Smooth muscle cell (in vitro differentiated cells): ENCODE measurements at regions not wholly inside any gene's neighbourhood (a gene's known extent, or its start where the extent isn't known, plus 50 kb on each side); places are given as distances from the start of the nearest gene placed in this dataset.

ENCODE experiments used
- DNase-seq: peaks from one replicate; lab custom pipeline; 2025; ENCODE audit not compliant: unreplicated experiment; lab: John Stamatoyannopoulos, UW
- H2AFZ ChIP-seq: fragments of 200-600 bp; sonication (generic); 2 replicates; pipeline ENCODE4 v1.6.0; 2016; ENCODE audit warnings: antibody characterized with exemption, low read depth, mild to moderate bottlenecking
- H3F3A ChIP-seq: fragments of 200-600 bp; sonication (generic); 2 replicates; pipeline ENCODE4 v1.6.0; 2017; ENCODE audit warnings: antibody characterized with exemption, low read depth
- H3K27ac ChIP-seq: fragments of 200-600 bp; sonication (generic); 2 replicates; pipeline ENCODE4 v1.5.1; 2016; ENCODE audit warnings: low read depth, mild to moderate bottlenecking
- H3K27me3 ChIP-seq: fragments of 200-600 bp; sonication (generic); 2 replicates; pipeline ENCODE4 v1.6.1; 2016; ENCODE audit warnings: low read depth, mild to moderate bottlenecking
- H3K36me3 ChIP-seq: fragments of 200-600 bp; sonication (generic); 2 replicates; pipeline ENCODE4 v1.5.1; 2016; ENCODE audit warnings: low read depth
- H3K4me1 ChIP-seq: fragments of 200-600 bp; sonication (generic); 2 replicates; pipeline ENCODE4 v1.5.1; 2016; ENCODE audit warnings: low read depth
- H3K4me2 ChIP-seq: fragments of 200-600 bp; sonication (generic); 2 replicates; pipeline ENCODE4 v1.6.0; 2016; ENCODE audit warnings: mild to moderate bottlenecking
- H3K4me3 ChIP-seq: fragments of 200-600 bp; sonication (generic); 2 replicates; pipeline ENCODE4 v1.5.1; 2016; ENCODE audit warnings: mild to moderate bottlenecking
- H3K79me2 ChIP-seq: fragments of 200-600 bp; sonication (generic); 2 replicates; pipeline ENCODE4 v1.6.0; 2016; ENCODE audit warnings: low read depth, mild to moderate bottlenecking
- H3K9ac ChIP-seq: fragments of 200-600 bp; sonication (generic); 2 replicates; pipeline ENCODE4 v1.6.0; 2016; ENCODE audit warnings: low read depth
- H3K9me3 ChIP-seq: fragments of 200-600 bp; sonication (generic); replicated peaks from 2 replicates; pipeline ENCODE4 v1.5.1; 2016; ENCODE audit warnings: low read depth
- H4K20me1 ChIP-seq: fragments of 200-600 bp; sonication (generic); 2 replicates; pipeline ENCODE4 v1.6.0; 2016; ENCODE audit warnings: low read depth
- CTCF ChIP-seq: fragments of 200-600 bp; sonication (generic); IDR thresholded peaks from 2 replicates; pipeline ENCODE4 v1.5.1; 2017; ENCODE audit warnings: borderline replicate concordance, mild to moderate bottlenecking, antibody characterized with exemption; ENCODE audit not compliant: insufficient read depth, poor library complexity, severe bottlenecking
- WGBS: methylation state at CpG from one replicate; pipeline ENCODE4 v1.1.7; 2016; ENCODE audit warnings: low lambda C conversion rate; 5-methylcytosine and 5-hydroxymethylcytosine counted together

DNA sequence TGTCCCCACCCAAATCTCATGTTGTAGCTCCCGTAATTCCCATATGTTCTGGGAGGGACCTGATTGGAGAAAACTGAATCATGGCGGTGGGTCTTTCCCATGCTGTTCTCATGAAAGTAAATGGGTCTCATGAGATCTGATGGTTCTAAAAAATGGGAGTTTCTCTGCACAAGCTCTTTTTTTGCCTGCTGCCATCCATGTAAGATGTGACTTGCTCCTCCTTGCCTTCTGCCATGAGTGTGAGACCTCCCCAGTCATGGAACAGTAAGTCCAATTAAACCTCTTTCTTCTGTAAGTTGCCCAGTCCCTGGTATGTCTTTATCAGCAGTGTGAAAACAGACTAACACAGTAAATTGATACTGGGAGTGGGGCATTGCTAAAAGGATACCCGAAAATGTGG lies 1218.4 kb upstream of the CITED2 start:
- H3K4me2 ChIP-seq = no peak overlapping the region
- H3K9ac ChIP-seq = no peak overlapping the region
- no peak for TF ChIP-seq CTCF
- H4K20me1 ChIP-seq = no peaks in the 10 kb centered on the region
- no peaks in the 10 kb centered on the region for H3K36me3 ChIP-seq
- H3K9me3 ChIP-seq = no peaks in the 10 kb centered on the region
- H2AFZ ChIP-seq = no peak overlapping the region
- no peak overlapping the region for H3K4me3 ChIP-seq
- H3K27ac ChIP-seq = no peak overlapping the region
- H3K79me2 ChIP-seq = no peaks in the 10 kb centered on the region
- DNase-seq = no peak
- no peaks in the 10 kb centered on the region for H3F3A ChIP-seq
- no peaks in the 10 kb centered on the region for H3K27me3 ChIP-seq
- 92% methylated on average over 3 of the region's 3 CpGs for WGBS
- H3K4me1 ChIP-seq = no peaks in the 10 kb centered on the region

- no peak overlapping the region for H3K4me2 ChIP-seq
- no peaks in the 10 kb centered on the region for H3F3A ChIP-seq
- H3K4me3 ChIP-seq = no peak overlapping the region
- no peak overlapping the region for H3K27ac ChIP-seq
- no peaks in the 10 kb centered on the region for H3K79me2 ChIP-seq
- no peaks in the 10 kb centered on the region for H3K4me1 ChIP-seq
- no peaks in the 10 kb centered on the region for H4K20me1 ChIP-seq
- no peak overlapping the region for H2AFZ ChIP-seq
- no peak for TF ChIP-seq CTCF
- H3K27me3 ChIP-seq = no peaks in the 10 kb centered on the region
- H3K9ac ChIP-seq = no peak overlapping the region
- H3K36me3 ChIP-seq = no peaks in the 10 kb centered on the region
- DNase-seq = no peak
- H3K9me3 ChIP-seq = no peaks in the 10 kb centered on the region
Observed at GRCh38 chr6:140590641-140591040, 1216.2 kb upstream of the CITED2 start.

DNA sequence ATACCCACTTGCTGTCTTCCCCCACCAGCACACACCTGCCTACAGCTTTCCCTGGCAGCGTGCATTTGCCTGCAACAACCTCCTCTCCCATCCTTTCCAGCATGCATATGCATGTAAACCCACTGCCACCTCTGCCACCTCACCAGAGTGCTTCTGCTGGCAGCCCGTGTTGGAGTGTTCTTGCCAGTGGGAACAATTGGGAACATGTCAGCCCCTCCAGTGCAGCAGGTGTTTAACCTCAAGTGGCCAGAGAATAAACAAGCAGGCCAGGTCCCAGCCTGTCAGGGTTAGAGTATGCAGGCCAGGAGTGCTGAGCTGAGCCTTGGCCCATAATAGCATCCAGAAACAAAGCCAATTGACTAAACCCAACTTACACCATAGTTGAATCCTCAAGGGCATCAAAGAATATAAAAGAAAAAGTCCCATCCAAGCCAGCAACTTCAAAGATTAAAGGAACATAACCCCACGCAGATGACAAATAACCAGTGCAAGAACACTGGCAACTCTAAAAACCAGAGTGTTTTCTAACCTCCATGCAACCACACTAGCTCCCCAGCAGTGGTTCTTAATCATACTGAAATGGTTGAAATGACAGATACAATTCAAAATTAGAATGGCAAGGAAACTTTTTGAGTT lies 1212.1 kb upstream of the CITED2 start:
- Histone ChIP-seq H3F3A (no peaks in the 10 kb centered on the region), H3K4me3 (no peak overlapping the region), H3K27ac (no peak overlapping the region), H4K20me1 (no peaks in the 10 kb centered on the region), H3K36me3 (no peaks in the 10 kb centered on the region), H2AFZ (no peak overlapping the region), H3K27me3 (no peaks in the 10 kb centered on the region), H3K4me1 (no peaks in the 10 kb centered on the region), H3K4me2 (no peak overlapping the region), H3K9ac (no peak overlapping the region), H3K9me3 (no peaks in the 10 kb centered on the region), H3K79me2 (no peaks in the 10 kb centered on the region)
- WGBS = 90% methylated on average over 3 of the region's 3 CpGs
- no peak for DNase-seq
- TF ChIP-seq CTCF = no peak

DNA sequence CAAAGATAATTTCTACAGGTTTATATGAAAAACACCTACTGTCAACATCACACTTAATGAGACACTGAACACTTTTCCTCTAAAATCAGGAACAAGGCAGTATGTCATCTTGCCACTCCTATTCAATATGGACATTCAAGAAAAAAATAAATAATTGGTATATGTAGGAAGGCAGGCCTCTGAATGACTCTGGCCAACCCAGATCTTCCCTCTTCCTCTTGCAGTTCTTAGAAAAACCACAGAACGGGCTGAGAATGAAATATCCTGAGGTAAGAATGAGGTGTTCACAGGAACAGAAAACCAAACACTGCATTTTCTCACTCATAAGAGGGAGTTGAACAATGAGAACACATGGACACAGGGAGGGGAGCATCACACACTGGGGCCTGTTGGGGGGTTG lies 1207.2 kb upstream of the CITED2 start:
- H3K4me2 ChIP-seq = no peak overlapping the region
- H3K79me2 ChIP-seq = no peaks in the 10 kb centered on the region
- no peaks in the 10 kb centered on the region for H4K20me1 ChIP-seq
- no peaks in the 10 kb centered on the region for H3K36me3 ChIP-seq
- no peaks in the 10 kb centered on the region for H3K27me3 ChIP-seq
- WGBS = 86% methylated on average over 1 of the region's 1 CpG
- H3K9ac ChIP-seq = no peak overlapping the region
- no peaks in the 10 kb centered on the region for H3F3A ChIP-seq
- no peak overlapping the region for H2AFZ ChIP-seq
- no peak for DNase-seq
- no peak overlapping the region for H3K4me3 ChIP-seq
- H3K4me1 ChIP-seq = no peaks in the 10 kb centered on the region
- no peak for TF ChIP-seq CTCF
- H3K27ac ChIP-seq = no peak overlapping the region
- no peaks in the 10 kb centered on the region for H3K9me3 ChIP-seq
